Panc1 (cell line): ENCODE measurements at regions not wholly inside any gene's neighbourhood (a gene's known extent, or its start where the extent isn't known, plus 50 kb on each side); places are given as distances from the start of the nearest gene placed in this dataset.

ENCODE experiments used
- ATAC-seq: fragments of 200-7000 bp; cut with Tn5 transposase; 2 replicates; pipeline ENCODE4 v1.9.1; 2020; ENCODE audit warnings: mild to moderate bottlenecking, moderate library complexity
- BruUV-seq: library from RNA; stranded (reverse); fragments of 400-500 nt; replicated peaks from 2 replicates; lab custom pipeline; 2021; lab: Mats Ljungman, UMichigan
- CTCF ChIA-PET: fragments of 300-600 bp; sonication (Branson Sonifier 250); formaldehyde crosslinking; loops from one replicate; lab custom pipeline; 2022; ENCODE audit warnings: antibody characterized with exemption; lab: Charles Lee
- POLR2A ChIA-PET: fragments of 300-600 bp; sonication (Branson Sonifier 250); formaldehyde crosslinking; loops from one replicate; lab custom pipeline; 2022; ENCODE audit warnings: antibody characterized with exemption; lab: Charles Lee
- DNase-seq: peaks from one replicate; pipeline ENCODE4 v3.0.0-alpha.2; 2010; ENCODE audit warnings: low read depth, low spot score
- H3K27ac ChIP-seq: 2 replicates; pipeline ENCODE4 v1.5.1; 2011; ENCODE audit warnings: mild to moderate bottlenecking, low read length, inconsistent platforms
- H3K27me3 ChIP-seq: fragments of 200-500 bp; sonication (Bioruptor generic); 2 replicates; pipeline ENCODE4 v1.6.0; 2014; ENCODE audit warnings: low read length, inconsistent platforms; ENCODE audit not compliant: control insufficient read depth, insufficient read depth
- H3K36me3 ChIP-seq: fragments of 200-500 bp; sonication (Bioruptor generic); 2 replicates; pipeline ENCODE4 v1.5.1; 2014; ENCODE audit warnings: inconsistent platforms, mild to moderate bottlenecking, low read length, moderate library complexity; ENCODE audit not compliant: control insufficient read depth, insufficient read depth
- H3K4me1 ChIP-seq: 2 replicates; pipeline ENCODE4 v1.5.1; 2011; ENCODE audit warnings: inconsistent platforms, mild to moderate bottlenecking, low read length, moderate library complexity; ENCODE audit not compliant: control insufficient read depth, insufficient read depth
- H3K4me3 ChIP-seq, 2 experiments: 2 replicates each; pipeline ENCODE4 v1.5.1; 2011 to 2012; ENCODE audit warnings: low read depth in 2 of 2, low read length in 2 of 2, mild to moderate bottlenecking in 2 of 2, inconsistent platforms in 1 of 2, moderate library complexity in 1 of 2
- H3K9me3 ChIP-seq: fragments of 200-500 bp; sonication (Bioruptor generic); 2 replicates; pipeline ENCODE4 v1.5.1; 2014; ENCODE audit warnings: low read depth, mild to moderate bottlenecking, inconsistent platforms, low read length, moderate library complexity; ENCODE audit not compliant: control insufficient read depth, insufficient read depth
- POLR2AphosphoS5 ChIP-seq: IDR thresholded peaks from 2 replicates; pipeline ENCODE4 v1.6.1; 2012; ENCODE audit warnings: mild to moderate bottlenecking, low read depth, low read length, moderate library complexity
- SIN3A ChIP-seq: IDR thresholded peaks from 2 replicates; pipeline ENCODE4 v1.6.1; 2012; ENCODE audit warnings: low read depth, mild to moderate bottlenecking, low read length, moderate library complexity, borderline replicate concordance; ENCODE audit not compliant: insufficient read depth
- TCF7L2 ChIP-seq: IDR thresholded peaks from 2 replicates; pipeline ENCODE4 v1.6.1; 2011; ENCODE audit warnings: mild to moderate bottlenecking, low read depth, low read length, inconsistent platforms
- in situ Hi-C: cut with HindIII; loops from 2 replicates; pipeline ENCODE4 v1.10.0; 2016; ENCODE audit warnings: low sequenced_read_pairs, low pct_unique_long_range_greater_than_20kb
- intact Hi-C: fragments of 100-400 bp; cut with micrococcal nuclease; formaldehyde crosslinking; loops from one replicate; pipeline ENCODE4 v1.10.0; 2022; ENCODE audit not compliant: unreplicated experiment
- TF ChIP-seq, protein P1 (sequence below): fragments of 450-650 bp; IDR thresholded peaks from 2 replicates; pipeline ENCODE4 v1.5.1; 2017; ENCODE audit warnings: mild to moderate bottlenecking
- TF ChIP-seq, protein P2 (sequence below), 2 experiments: IDR thresholded peaks; 2 replicates each; pipeline ENCODE4 v1.6.1; 2011 to 2012; ENCODE audit warnings: low read depth in 2 of 2, control low read depth in 1 of 2, low read length in 1 of 2, mild to moderate bottlenecking in 1 of 2, moderate library complexity in 1 of 2; ENCODE audit not compliant: insufficient read depth in 1 of 2

DNA sequence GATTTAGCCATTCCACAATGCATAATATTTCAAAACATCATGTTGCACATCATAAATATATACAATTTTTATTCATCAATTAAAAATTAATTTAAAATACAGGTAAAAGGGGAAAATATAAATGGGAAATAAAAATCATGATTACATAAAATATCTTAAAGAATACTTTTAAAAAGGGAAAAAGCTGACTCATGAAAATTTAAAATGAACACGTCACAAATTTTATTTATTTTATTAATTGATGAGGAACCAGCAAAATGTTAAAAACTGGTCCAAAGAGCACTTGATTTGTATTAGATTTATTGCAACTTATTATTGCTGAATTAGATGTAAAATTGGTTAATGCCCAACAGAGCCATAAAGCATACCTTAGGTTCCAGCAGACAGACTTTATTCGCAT, 78.5 kb upstream of the ANK2 start:
- no TSS peak for BruUV-seq
- DNase-seq = no peak
- in situ Hi-C loops = no loop called here
- CTCF ChIA-PET = no interaction called here
- POLR2A ChIA-PET = no interaction called here
- ATAC-seq = no peak
- TF ChIP-seq TCF7L2 (no peak), POLR2AphosphoS5 (no peak), SIN3A (no peak)
- TF ChIP-seq, protein P1, sequence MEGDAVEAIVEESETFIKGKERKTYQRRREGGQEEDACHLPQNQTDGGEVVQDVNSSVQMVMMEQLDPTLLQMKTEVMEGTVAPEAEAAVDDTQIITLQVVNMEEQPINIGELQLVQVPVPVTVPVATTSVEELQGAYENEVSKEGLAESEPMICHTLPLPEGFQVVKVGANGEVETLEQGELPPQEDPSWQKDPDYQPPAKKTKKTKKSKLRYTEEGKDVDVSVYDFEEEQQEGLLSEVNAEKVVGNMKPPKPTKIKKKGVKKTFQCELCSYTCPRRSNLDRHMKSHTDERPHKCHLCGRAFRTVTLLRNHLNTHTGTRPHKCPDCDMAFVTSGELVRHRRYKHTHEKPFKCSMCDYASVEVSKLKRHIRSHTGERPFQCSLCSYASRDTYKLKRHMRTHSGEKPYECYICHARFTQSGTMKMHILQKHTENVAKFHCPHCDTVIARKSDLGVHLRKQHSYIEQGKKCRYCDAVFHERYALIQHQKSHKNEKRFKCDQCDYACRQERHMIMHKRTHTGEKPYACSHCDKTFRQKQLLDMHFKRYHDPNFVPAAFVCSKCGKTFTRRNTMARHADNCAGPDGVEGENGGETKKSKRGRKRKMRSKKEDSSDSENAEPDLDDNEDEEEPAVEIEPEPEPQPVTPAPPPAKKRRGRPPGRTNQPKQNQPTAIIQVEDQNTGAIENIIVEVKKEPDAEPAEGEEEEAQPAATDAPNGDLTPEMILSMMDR = no peak
- TF ChIP-seq, protein P2, sequence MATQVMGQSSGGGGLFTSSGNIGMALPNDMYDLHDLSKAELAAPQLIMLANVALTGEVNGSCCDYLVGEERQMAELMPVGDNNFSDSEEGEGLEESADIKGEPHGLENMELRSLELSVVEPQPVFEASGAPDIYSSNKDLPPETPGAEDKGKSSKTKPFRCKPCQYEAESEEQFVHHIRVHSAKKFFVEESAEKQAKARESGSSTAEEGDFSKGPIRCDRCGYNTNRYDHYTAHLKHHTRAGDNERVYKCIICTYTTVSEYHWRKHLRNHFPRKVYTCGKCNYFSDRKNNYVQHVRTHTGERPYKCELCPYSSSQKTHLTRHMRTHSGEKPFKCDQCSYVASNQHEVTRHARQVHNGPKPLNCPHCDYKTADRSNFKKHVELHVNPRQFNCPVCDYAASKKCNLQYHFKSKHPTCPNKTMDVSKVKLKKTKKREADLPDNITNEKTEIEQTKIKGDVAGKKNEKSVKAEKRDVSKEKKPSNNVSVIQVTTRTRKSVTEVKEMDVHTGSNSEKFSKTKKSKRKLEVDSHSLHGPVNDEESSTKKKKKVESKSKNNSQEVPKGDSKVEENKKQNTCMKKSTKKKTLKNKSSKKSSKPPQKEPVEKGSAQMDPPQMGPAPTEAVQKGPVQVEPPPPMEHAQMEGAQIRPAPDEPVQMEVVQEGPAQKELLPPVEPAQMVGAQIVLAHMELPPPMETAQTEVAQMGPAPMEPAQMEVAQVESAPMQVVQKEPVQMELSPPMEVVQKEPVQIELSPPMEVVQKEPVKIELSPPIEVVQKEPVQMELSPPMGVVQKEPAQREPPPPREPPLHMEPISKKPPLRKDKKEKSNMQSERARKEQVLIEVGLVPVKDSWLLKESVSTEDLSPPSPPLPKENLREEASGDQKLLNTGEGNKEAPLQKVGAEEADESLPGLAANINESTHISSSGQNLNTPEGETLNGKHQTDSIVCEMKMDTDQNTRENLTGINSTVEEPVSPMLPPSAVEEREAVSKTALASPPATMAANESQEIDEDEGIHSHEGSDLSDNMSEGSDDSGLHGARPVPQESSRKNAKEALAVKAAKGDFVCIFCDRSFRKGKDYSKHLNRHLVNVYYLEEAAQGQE (IDR thresholded peaks at IDR 0.05; ENCODE audit: insufficient read depth in 1 of 2, low read depth in 2 of 2, low read length in 1 of 2) = no peak
- Histone ChIP-seq H3K27ac (no peak overlapping the region), H3K4me3 (no peak overlapping the region), H3K4me1 (no peaks in the 10 kb centered on the region), H3K9me3 (no peaks in the 10 kb centered on the region), H3K36me3 (no peaks in the 10 kb centered on the region), H3K27me3 (no peaks in the 10 kb centered on the region)
- intact Hi-C loops = no loop called here

DNA sequence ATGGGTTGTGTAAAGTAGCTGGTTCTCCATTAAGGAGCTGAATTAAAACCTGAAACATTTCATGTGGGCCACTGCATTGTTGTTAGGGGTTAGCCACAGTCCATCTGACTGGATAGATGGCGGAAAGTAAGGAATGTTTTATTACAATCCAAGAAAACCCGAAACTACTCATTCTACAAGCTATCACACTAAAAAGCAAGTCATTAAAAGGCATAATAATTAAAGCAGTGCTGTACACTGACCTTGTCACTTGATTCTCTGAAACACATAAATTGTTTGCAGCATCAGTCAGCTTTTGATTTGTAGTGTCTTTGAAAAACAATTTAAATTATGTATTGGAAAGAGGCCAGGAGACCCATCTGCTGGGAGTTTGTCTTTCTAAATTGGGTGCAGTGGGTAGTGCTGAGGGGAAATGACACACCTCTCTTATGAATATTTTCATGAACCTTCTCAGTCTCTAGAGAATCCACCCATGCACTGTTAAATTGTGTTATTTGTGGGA, 75.7 kb upstream of the ANK2 start:
- CTCF ChIA-PET = no interaction called here
- ATAC-seq = no peak
- Histone ChIP-seq H3K36me3 (no peaks in the 10 kb centered on the region), H3K27me3 (no peaks in the 10 kb centered on the region), H3K4me1 (no peaks in the 10 kb centered on the region), H3K27ac (no peak overlapping the region), H3K4me3 (no peak overlapping the region), H3K9me3 (no peaks in the 10 kb centered on the region)
- BruUV-seq = no TSS peak
- TF ChIP-seq POLR2AphosphoS5 (no peak), TCF7L2 (no peak), SIN3A (no peak)
- TF ChIP-seq, protein P2 (IDR thresholded peaks at IDR 0.05; ENCODE audit: insufficient read depth in 1 of 2, low read depth in 2 of 2, low read length in 1 of 2) = no peak
- TF ChIP-seq, protein P1 = no peak
- in situ Hi-C loops (no loop called here), intact Hi-C loops (no loop called here)
- POLR2A ChIA-PET = no interaction called here
- no peak for DNase-seq
